Smooth muscle cell (in vitro differentiated cells): ENCODE measurements at regions not wholly inside any gene's neighbourhood (a gene's known extent, or its start where the extent isn't known, plus 50 kb on each side); places are given as distances from the start of the nearest gene placed in this dataset.

ENCODE experiments used
- DNase-seq: peaks from one replicate; lab custom pipeline; 2025; ENCODE audit not compliant: unreplicated experiment; lab: John Stamatoyannopoulos, UW
- H2AFZ ChIP-seq: fragments of 200-600 bp; sonication (generic); 2 replicates; pipeline ENCODE4 v1.6.0; 2016; ENCODE audit warnings: antibody characterized with exemption, low read depth, mild to moderate bottlenecking
- H3F3A ChIP-seq: fragments of 200-600 bp; sonication (generic); 2 replicates; pipeline ENCODE4 v1.6.0; 2017; ENCODE audit warnings: antibody characterized with exemption, low read depth
- H3K27ac ChIP-seq: fragments of 200-600 bp; sonication (generic); 2 replicates; pipeline ENCODE4 v1.5.1; 2016; ENCODE audit warnings: low read depth, mild to moderate bottlenecking
- H3K27me3 ChIP-seq: fragments of 200-600 bp; sonication (generic); 2 replicates; pipeline ENCODE4 v1.6.1; 2016; ENCODE audit warnings: low read depth, mild to moderate bottlenecking
- H3K36me3 ChIP-seq: fragments of 200-600 bp; sonication (generic); 2 replicates; pipeline ENCODE4 v1.5.1; 2016; ENCODE audit warnings: low read depth
- H3K4me1 ChIP-seq: fragments of 200-600 bp; sonication (generic); 2 replicates; pipeline ENCODE4 v1.5.1; 2016; ENCODE audit warnings: low read depth
- H3K4me2 ChIP-seq: fragments of 200-600 bp; sonication (generic); 2 replicates; pipeline ENCODE4 v1.6.0; 2016; ENCODE audit warnings: mild to moderate bottlenecking
- H3K4me3 ChIP-seq: fragments of 200-600 bp; sonication (generic); 2 replicates; pipeline ENCODE4 v1.5.1; 2016; ENCODE audit warnings: mild to moderate bottlenecking
- H3K79me2 ChIP-seq: fragments of 200-600 bp; sonication (generic); 2 replicates; pipeline ENCODE4 v1.6.0; 2016; ENCODE audit warnings: low read depth, mild to moderate bottlenecking
- H3K9ac ChIP-seq: fragments of 200-600 bp; sonication (generic); 2 replicates; pipeline ENCODE4 v1.6.0; 2016; ENCODE audit warnings: low read depth
- H3K9me3 ChIP-seq: fragments of 200-600 bp; sonication (generic); replicated peaks from 2 replicates; pipeline ENCODE4 v1.5.1; 2016; ENCODE audit warnings: low read depth
- H4K20me1 ChIP-seq: fragments of 200-600 bp; sonication (generic); 2 replicates; pipeline ENCODE4 v1.6.0; 2016; ENCODE audit warnings: low read depth
- WGBS: methylation state at CpG from one replicate; pipeline ENCODE4 v1.1.7; 2016; ENCODE audit warnings: low lambda C conversion rate; 5-methylcytosine and 5-hydroxymethylcytosine counted together
- TF ChIP-seq, protein P1 (sequence below): fragments of 200-600 bp; sonication (generic); IDR thresholded peaks from 2 replicates; pipeline ENCODE4 v1.5.1; 2017; ENCODE audit warnings: borderline replicate concordance, mild to moderate bottlenecking, antibody characterized with exemption; ENCODE audit not compliant: insufficient read depth, poor library complexity, severe bottlenecking

DNA sequence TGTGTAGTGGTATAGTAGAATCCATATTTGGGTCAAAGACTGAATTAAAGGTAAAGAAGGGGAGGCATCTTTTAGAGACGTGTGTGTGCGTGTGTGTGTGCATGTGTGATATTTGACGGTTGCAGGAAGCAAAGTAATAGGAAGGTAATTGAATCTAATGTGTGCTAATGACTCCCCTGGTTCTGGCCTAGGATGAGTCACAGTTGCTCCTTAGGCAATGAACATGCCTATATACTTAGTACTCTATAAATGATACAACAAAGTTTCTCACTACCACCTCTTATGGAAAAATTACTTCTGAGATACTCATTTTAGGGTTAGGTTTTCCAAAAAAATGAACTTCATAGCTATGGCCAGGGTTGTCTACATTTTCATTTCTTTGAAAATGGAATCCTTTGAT is 409.6 kb downstream of the GUCY1A2 start:
- Histone ChIP-seq H3K9ac (no peak overlapping the region), H3F3A (no peaks in the 10 kb centered on the region), H4K20me1 (no peaks in the 10 kb centered on the region), H3K4me3 (no peak overlapping the region), H3K36me3 (no peaks in the 10 kb centered on the region), H3K4me2 (no peak overlapping the region), H2AFZ (no peak overlapping the region), H3K27me3 (no peaks in the 10 kb centered on the region), H3K79me2 (no peaks in the 10 kb centered on the region), H3K27ac (no peak overlapping the region), H3K4me1 (no peaks in the 10 kb centered on the region), H3K9me3 (no peaks in the 10 kb centered on the region)
- no peak for DNase-seq
- TF ChIP-seq, protein P1, sequence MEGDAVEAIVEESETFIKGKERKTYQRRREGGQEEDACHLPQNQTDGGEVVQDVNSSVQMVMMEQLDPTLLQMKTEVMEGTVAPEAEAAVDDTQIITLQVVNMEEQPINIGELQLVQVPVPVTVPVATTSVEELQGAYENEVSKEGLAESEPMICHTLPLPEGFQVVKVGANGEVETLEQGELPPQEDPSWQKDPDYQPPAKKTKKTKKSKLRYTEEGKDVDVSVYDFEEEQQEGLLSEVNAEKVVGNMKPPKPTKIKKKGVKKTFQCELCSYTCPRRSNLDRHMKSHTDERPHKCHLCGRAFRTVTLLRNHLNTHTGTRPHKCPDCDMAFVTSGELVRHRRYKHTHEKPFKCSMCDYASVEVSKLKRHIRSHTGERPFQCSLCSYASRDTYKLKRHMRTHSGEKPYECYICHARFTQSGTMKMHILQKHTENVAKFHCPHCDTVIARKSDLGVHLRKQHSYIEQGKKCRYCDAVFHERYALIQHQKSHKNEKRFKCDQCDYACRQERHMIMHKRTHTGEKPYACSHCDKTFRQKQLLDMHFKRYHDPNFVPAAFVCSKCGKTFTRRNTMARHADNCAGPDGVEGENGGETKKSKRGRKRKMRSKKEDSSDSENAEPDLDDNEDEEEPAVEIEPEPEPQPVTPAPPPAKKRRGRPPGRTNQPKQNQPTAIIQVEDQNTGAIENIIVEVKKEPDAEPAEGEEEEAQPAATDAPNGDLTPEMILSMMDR = no peak
- WGBS = 64% methylated on average over 3 of the region's 3 CpGs

DNA sequence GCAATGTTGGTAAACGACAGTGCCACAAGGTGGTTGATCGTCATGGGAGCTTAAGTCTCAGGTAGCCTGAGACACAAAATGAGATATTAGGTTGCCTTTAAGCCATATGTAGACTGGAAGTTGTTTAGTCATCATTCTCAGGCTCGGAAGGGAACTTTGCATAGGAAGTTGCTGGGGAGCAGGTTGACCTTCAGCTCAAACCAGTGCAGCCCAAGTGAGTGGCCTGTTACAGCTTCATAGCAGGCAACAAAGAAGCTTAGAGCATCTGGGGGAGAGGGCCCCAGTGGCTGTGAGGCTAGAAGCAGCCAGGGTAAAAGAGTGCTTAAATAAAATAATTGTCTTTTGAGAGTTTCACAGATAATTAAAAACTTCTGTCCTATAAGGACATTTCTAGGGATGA is 404.0 kb downstream of the GUCY1A2 start:
- no peaks in the 10 kb centered on the region for H3F3A ChIP-seq
- H3K9me3 ChIP-seq = no peaks in the 10 kb centered on the region
- no peaks in the 10 kb centered on the region for H3K27me3 ChIP-seq
- 73% methylated on average over 3 of the region's 3 CpGs for WGBS
- no peak overlapping the region for H3K4me2 ChIP-seq
- H3K4me3 ChIP-seq = no peak overlapping the region
- DNase-seq = no peak
- no peaks in the 10 kb centered on the region for H3K4me1 ChIP-seq
- no peak overlapping the region for H3K27ac ChIP-seq
- TF ChIP-seq, protein P1 = no peak
- H3K9ac ChIP-seq = no peak overlapping the region
- no peaks in the 10 kb centered on the region for H4K20me1 ChIP-seq
- H2AFZ ChIP-seq = no peak overlapping the region
- H3K36me3 ChIP-seq = no peaks in the 10 kb centered on the region
- no peaks in the 10 kb centered on the region for H3K79me2 ChIP-seq

DNA sequence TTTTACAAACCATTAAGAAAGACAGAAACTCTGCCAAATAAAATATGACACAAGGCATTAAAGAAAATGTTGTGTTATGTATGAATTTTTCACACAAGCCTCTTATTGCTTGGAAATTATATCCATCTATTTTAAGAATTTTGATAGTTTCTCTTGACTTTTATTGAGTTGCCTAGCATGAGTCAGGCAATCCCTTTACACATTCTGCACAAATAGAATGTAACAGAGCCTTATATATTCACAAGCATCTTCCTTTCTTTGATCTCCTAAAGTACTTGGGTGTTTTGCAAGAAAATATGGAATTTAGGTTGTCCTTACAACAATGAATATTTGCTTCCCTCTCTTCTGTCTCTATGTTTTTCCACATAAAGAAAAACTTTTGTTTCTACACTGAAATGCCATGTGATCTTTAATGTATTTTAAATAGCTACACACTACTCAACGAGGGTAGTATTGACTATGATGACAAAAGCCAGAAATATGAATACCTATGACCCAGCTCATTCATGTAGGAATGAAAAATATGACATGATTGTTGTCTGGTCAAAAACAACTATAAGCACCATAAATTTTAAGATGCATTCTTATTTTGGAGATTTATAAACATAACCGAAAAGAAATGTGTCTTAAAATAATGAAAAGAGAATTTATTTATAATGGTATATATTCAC is 398.8 kb downstream of the GUCY1A2 start:
- DNase-seq = no peak
- 69% methylated on average over 2 of the region's 2 CpGs for WGBS

More for the DNA sequence above, 398.8 kb downstream of the GUCY1A2 start:
- no peak overlapping the region for H3K4me3 ChIP-seq
- H3K9me3 ChIP-seq = no peaks in the 10 kb centered on the region
- no peaks in the 10 kb centered on the region for H3F3A ChIP-seq
- no peaks in the 10 kb centered on the region for H4K20me1 ChIP-seq
- H3K9ac ChIP-seq = no peak overlapping the region
- peak overlapping the region; percentile 30 for H3K27ac ChIP-seq
- H3K4me1 ChIP-seq = no peaks in the 10 kb centered on the region
- TF ChIP-seq, protein P1 = no peak
- H3K79me2 ChIP-seq = no peaks in the 10 kb centered on the region
- no peaks in the 10 kb centered on the region for H3K27me3 ChIP-seq
- peak overlapping the region; percentile 24 for H3K4me2 ChIP-seq
- no peak overlapping the region for H2AFZ ChIP-seq
- H3K36me3 ChIP-seq = no peaks in the 10 kb centered on the region
